ENCODE measurements at regions not wholly inside any gene's neighbourhood (a gene's known extent, or its start where the extent isn't known, plus 50 kb on each side); places are given as distances from the start of the nearest gene placed in this dataset.

DNA sequence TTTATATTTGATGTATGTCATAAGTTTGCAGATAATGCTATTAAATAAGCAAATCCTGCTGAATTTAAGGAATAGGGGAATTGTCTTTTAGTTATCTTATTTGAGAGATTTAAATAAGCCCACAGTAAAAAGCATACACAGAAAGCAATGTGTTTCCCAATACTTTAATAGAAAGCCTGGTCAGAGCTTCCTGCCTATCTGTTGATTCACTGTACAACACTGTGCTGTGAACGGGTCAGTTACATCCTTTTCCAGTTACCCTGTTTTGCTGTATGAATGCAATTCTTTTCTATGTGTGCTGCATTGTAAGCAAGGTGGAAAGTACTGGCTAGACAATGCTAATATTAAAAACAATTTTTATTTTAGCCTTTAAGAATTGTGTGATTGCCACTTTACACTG lies 81.2 kb downstream of the ANKRD7 start:
- TF ChIP-seq, protein P1, sequence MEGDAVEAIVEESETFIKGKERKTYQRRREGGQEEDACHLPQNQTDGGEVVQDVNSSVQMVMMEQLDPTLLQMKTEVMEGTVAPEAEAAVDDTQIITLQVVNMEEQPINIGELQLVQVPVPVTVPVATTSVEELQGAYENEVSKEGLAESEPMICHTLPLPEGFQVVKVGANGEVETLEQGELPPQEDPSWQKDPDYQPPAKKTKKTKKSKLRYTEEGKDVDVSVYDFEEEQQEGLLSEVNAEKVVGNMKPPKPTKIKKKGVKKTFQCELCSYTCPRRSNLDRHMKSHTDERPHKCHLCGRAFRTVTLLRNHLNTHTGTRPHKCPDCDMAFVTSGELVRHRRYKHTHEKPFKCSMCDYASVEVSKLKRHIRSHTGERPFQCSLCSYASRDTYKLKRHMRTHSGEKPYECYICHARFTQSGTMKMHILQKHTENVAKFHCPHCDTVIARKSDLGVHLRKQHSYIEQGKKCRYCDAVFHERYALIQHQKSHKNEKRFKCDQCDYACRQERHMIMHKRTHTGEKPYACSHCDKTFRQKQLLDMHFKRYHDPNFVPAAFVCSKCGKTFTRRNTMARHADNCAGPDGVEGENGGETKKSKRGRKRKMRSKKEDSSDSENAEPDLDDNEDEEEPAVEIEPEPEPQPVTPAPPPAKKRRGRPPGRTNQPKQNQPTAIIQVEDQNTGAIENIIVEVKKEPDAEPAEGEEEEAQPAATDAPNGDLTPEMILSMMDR (IDR thresholded peaks at IDR 0.05; ENCODE audit: insufficient read depth, low read depth, low read length): no peak
- TF ChIP-seq EZH2 (IDR thresholded peaks at IDR 0.05; ENCODE audit: insufficient read depth, low read length): no peak

Data from astrocyte (in vitro differentiated cells and primary cell).